ENCODE measurements at regions not wholly inside any gene's neighbourhood (a gene's known extent, or its start where the extent isn't known, plus 50 kb on each side); places are given as distances from the start of the nearest gene placed in this dataset.

DNA sequence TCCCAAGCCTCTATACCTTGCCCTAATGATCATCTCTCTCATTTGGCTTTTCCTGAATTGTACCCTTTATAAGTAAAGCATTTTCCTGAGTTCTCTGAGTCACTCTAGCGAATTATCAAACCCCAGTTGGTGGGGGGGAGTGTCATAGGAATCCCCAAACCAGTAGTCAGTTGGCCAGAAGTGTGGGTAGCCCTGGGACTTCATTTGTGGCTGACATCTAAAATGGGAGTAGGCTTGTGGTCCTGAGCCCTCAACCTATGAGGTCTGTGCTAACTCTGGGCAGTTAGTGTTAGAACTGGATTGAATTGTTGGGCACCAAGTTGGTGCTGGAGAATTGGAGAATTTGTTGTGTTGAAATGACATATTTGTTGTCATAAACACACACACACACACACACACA is 91.3 kb downstream of the BBS10 start:
- no peak for DNase-seq

DNA sequence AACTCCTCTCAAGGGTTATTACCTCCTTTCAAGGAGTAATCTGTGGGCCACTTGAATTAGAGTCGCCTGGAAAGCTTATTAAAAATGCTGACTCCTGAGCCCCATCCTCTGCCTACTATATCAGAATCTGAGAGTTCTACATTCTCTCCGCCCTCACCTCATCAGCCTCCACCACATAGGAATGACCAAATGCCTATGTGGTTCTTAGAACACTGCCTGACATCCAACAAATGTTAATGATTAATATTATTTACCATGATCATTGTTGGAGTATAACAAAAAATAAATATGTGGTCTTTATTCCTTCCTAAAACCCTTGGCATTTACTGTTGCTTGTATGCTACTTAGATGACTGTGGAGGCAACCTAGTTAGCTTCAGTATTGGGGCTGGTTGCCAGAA is 91.9 kb downstream of the BBS10 start:
- no peak for DNase-seq

DNA sequence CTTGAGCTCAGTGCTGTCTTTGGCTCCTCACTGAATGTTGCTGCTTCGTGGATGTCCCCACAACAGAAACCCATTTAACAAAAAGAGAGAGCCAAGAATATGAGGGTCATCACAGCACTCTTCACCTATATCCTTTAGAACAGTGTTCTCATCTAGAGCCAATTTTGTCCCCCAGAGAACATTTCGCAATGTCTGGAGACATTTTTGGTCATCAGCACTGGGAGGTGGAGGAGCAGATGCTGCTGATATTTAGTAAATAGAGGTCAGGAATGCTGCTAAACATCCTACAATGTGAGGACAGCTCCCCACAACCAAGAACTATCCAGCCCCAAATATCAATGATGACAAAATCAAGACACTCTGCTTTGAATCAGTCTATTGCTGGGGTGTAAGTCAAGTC is 92.5 kb downstream of the BBS10 start:
- DNase-seq, result no peak

DNA sequence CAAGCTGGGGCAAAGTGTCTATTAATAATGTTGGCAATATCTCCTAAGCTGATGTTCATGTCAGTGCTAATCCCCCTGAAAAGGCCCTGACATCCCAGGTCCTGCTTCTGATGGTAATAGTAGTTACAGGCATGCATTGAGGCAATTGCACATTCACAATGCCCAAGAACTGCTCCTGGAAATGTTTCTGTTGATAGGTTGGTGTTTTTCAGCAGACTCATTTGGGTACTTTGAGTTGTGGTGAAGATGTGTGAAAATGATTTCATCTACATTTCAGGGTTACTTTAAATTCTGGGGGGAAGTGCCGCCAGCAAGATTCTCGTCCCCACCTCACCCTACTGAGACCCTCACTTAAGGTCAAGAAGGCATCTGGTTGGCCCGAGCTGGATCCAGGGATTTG is 92.9 kb downstream of the BBS10 start:
- no peak for DNase-seq

- no peak for DNase-seq
Measured at GRCh38 chr12:76252031-76252430, 96.2 kb downstream of the BBS10 start.

GRCh38 chr12:76250256-76250655 is 98.0 kb downstream of the BBS10 start:
- DNase-seq, result no peak

DNA sequence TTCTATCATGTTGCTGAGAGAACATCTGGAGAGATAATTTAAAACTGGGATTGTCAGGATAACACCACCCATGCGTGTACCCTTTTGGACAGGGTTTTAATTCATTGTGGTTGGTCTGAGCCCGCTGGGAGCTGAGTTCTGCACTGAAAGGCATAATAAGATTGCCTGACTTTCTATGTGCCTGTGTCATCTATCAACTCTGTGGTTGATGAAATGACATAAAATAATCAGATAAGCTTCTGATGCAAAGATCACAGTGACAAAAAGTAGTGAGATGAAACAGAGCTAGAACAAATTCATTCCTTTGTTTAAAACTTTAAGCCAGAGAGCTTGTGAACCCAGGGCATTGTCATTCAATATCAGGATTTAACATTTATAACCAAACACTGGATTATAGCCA is 98.7 kb downstream of the BBS10 start:
- no peak for DNase-seq

DNA sequence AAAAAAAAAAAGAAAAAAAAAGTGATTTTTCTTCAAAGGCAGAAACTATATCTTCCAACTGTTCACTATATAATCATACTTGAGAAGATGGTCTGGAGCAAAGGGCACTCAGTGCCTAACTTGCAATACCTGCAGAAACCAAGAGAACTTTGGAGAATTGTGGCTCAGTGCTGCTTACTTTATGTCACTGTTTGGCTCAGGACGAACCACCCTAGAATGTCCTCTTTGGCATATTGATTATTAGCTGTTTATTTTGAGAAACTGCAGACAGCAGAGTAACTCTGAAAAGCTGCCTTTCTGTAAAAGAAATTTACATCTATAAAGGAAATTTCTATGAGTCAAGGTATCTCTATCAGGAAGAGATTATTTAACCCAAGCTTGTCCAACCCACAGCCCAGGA is 100.2 kb downstream of the BBS10 start:
- no peak for DNase-seq

DNA sequence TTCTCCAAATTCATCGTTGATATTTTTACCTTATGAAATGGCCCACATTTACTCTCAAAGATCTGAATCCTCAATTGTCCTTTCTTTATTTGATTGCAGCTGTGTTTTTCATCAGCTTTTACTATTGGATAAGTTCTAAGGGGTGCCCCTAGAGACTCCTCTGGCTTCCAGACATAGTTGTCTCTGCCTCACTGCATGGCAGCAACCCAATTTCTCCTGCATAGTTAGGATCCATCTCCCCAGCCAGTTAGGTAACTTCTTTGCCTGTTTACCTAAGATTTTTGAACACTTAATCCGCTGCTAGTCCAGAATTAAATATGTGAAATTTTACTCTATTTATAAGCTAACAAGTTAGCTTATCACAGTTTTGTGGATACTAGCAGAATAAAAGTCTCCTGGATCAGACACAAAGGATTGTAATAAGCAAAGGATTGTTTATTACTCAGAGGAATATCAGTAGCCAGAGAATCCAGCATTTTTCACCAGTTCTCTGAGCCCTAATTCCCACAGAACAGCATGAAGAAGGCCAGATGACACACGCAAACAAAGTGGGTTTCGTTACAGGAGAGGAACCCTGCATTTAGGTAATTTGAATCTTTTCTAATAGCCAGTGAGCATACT is 101.1 kb downstream of the BBS10 start:
- no peak for DNase-seq

DNA sequence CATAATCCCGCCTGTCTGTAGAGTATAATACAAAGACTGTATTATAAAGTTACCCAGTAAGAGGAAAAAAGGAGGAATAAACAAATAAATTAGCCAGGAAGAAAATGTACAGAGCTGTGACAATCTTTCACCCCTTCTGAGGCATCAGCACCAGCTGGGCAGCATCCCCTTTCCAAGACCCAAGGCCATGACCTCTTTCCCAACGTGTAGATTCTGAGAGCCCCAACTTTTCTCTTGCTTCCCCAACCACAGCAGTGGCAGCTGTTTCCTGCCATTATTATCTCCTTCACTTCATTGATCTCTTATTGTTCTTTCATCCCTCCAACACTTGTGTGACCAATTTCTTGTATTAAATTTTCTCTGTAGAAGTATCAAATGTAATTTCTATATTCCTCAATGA is 101.6 kb downstream of the BBS10 start:
- no peak for DNase-seq

- DNase-seq, result no peak
Measured at GRCh38 chr12:76244300-76244699, 103.9 kb downstream of the BBS10 start.

DNA sequence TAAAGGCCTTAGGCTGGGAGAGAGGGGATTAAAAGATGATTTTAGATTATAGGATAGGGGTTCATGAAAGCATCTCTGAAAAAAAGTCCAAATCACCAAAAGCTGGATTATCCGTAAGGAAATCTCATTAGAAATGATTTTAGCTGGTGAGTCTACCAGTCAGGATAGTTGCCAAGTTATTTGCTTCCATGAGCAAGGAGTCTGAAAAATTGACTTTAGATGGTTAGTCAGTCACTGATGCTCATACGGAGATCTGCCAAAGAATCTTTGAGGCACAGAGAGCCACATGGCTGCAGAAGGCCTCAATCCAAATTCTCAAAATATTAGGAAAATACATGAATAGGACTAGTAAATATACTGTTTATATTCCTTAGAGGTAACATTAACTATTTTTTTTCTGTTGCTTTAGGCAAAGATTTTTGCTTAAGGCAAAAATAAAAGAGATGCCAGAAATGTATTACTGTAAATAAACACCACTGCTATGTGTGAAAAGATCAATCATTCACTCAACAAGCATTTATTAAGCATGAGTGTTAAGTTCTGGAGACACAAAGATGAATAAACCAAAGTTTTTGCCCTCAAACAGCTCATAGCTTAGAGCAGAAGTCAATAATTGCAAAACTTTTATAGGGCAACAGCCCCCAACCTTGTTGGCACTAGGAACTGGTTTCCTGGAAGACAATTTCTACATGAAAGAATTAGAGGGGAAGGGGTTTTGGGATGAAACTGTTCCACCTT is 105.2 kb downstream of the BBS10 start:
- DNase-seq, result no peak

DNA sequence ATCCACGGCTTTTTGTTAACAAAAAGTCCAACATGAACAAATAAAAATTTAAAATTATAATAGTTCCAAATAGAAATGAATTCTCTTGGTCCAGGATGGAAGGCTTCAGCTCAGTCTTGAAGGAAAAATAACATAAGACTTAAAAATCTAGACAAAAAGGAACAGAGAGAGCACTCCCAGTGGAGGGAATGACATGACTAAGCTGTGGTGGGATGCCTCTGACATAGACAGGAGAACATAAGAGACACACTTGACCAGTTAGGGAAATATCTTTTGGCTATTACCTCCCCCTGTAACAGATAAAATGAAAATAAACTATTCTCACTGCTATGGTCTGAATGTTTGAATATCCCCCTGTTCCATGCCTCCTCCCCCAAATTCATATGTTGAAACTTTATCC is 106.8 kb downstream of the BBS10 start:
- DNase-seq, result no peak

DNA sequence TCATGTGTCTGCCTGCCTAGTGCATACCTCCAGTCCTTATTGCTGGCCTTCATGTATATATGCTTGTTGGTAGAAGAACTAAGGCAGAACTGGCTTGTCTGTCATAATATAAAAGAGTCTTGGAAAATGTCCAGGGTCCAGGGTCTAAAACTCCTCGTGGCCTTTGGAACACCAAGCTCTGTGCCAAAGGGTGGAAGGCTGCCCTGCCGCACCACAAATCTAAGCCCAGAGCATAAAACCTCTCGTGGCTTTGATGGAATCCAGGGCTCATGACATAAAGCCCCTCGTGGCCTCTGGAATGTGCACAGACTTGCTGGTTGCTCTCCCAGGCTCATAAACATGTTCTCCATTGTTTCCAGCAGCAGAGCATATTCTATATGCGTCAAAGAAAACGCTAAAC is 107.9 kb downstream of the BBS10 start:
- no peak for DNase-seq

DNA sequence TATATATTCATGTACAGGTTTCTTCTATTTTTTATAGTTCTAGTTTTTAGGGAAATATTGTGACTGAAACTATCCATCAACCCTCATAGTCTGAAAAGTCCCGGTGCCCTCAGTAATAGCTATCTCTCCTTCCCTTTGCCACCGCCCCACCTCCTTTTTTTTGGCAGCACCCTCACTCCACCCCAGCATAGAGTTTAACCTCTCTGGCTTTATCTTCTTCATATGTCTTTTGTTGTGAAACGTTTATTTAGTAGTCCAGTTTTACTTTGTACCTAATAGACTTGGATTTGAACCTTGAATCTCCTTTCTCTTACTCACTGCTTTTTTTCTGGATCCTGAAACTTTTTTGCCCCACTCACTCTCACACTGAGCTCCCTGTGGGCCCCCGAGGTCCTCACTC is 109.5 kb downstream of the BBS10 start:
- DNase-seq, result no peak

- DNase-seq, result no peak
Measured at GRCh38 chr12:76237086-76237701, 111.0 kb downstream of the BBS10 start.

GRCh38 chr12:76236640-76237039 is 111.6 kb downstream of the BBS10 start:
- no peak for DNase-seq

GRCh38 chr12:76234741-76235140 is 113.5 kb downstream of the BBS10 start:
- no peak for DNase-seq

GRCh38 chr12:76232013-76232412 is 116.2 kb downstream of the BBS10 start:
- DNase-seq, result no peak

DNA sequence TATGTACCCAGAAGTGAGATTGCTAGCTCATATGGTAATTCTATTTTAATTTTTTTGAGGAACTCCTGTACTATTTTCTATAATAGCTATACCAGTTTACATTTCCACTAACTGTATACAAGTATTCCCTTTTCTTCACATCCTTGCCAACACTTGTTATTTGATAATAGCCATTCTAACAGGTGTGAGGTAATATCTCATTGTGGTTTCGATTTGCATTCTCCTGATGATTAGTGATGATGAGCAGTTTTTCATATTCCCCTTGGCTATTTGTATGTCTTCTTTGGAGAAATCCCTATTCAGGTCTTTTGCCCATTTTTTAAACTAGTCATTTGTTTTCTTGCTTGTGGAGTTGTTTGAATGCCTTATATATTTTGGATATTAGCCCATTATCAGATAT is 121.3 kb downstream of the BBS10 start:
- DNase-seq, result no peak

DNA sequence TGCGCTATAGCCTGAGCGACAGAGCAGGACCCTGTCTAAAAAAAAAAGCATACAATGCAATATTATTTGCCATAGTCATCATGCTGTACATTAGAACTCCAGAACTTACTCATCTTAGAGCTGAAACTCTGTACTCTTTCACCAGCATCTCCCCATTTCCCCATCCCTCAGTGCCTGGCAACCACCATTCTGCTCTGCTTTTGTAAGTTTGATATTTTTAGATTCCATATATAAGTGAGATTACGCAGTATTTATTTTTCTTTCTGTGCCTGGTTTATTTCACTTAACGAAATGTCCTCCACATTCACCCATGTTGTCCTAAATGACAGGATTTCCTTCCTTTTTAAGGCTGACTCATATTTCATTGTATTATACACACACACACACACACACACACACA is 121.8 kb downstream of the BBS10 start:
- no peak for DNase-seq

DNA sequence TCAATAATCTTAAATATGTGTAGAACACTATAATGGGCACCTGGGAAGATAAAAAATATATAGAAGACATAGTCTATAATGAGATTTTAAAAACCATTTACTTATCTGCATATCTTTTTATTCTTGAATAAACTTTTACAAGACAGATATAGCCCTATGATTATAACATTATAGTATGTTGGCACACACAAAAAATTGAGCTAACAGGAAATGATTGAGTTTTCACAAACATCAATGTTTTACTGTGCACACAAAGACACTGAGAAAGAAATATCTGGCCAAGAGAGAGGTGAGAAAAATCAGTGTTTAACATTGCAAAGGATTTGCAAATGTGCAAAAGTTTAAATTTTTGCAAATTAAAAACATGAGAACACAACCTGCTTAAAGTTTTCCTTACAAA is 124.3 kb downstream of the BBS10 start:
- no peak for DNase-seq

DNA sequence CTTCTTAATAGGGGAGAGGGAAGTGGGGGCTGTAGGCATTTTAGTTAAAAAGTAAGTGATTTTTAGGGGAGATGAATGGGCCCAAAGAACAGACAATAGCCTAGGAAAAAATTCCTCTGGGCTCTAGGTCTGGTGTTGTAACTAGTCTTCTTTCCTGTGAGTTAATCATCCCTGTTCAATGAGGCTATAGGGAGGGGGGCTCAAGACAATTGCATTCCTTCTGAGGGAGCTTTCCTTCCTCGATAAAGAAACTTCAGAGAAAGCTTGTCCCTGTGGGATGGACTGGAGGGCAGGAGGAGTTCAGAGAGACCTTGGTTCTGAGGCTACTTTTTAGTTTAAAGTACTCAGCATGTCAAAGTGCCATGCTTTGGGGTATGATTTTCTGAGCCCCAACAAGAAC is 127.2 kb downstream of the BBS10 start:
- no peak for DNase-seq

- no peak for DNase-seq
Measured at GRCh38 chr12:76219806-76220205, 128.4 kb downstream of the BBS10 start.

All from effector CD4-positive, alpha-beta T cell (primary cell).